Left kidney (tissue), 1 donor: ENCODE measurements at regions not wholly inside any gene's neighbourhood (a gene's known extent, or its start where the extent isn't known, plus 50 kb on each side); places are given as distances from the start of the nearest gene placed in this dataset.
"Not testable (repeated sequence)": the region's sequence is repeated elsewhere in the genome, so short reads cannot be mapped to it uniquely, and the experiment has no call there.

Experiments used
- DNase-seq: peaks from one replicate; pipeline ENCODE4 v3.0.0-alpha.2; 2013

DNA sequence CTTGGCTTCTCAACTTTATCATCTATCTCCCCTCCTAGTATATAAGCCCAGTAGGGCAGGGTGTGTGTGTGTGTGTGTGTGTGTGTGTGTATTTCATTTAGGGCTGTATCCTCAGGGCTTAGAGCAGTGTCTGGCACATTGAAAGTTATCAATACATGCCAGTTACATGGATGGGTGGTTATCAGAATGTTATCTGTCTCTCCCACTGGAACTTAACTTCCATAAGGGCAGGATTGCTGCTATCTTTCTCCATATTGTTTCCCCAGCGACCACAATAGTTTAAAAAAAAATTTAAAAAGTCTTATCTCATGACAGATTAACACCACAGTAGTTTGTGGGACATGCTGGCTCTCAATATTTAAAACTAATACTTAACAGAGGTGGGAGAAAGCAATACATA lies 488.9 kb downstream of the PLCL1 start:
- DNase-seq = no peak

- no peak for DNase-seq
Measured at GRCh38 chr2:198289811-198290210, 485.4 kb downstream of the PLCL1 start.

GRCh38 chr2:198287706-198288105 lies 483.3 kb downstream of the PLCL1 start:
- no peak for DNase-seq

DNA sequence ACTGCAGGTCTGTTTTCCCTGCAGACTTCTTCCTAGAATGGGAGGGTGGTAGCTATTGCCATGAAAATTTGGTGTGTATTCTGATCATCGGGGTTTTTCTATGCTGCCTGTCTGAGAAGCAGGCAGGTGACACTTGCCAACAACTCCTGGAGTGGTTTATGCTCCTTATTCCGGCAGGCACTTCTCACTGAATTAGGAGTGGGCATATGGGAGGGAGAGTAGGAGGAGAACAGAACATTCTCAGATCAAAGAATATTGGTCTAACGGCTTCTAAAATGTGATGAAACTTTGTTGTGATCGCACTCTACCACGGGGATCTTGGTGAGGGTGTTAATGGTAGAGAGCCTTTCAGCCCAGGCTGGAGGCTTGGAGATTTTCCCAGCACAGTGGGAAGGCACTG lies 480.8 kb downstream of the PLCL1 start:
- no peak for DNase-seq

DNA sequence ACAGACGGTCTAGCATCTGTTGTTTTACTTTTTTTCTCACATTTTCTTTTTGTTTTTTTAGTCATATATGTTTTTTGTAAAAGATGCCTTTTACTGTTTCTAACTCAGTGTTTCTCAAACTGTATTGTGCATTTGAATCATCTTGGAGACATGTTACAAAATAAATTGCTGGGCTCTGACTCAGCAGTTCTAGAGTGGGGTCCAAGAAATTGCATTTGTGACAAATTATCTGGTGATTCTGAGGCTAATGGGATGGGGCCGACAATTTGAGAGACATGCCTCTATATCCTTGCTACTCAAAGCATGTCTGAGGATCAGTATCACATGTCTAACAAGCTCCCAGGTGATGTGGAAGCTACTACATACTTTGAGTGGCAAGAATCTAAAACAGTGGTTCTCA lies 478.8 kb downstream of the PLCL1 start:
- no peak for DNase-seq

GRCh38 chr2:198282061-198282460 lies 477.7 kb downstream of the PLCL1 start:
- no peak for DNase-seq

DNA sequence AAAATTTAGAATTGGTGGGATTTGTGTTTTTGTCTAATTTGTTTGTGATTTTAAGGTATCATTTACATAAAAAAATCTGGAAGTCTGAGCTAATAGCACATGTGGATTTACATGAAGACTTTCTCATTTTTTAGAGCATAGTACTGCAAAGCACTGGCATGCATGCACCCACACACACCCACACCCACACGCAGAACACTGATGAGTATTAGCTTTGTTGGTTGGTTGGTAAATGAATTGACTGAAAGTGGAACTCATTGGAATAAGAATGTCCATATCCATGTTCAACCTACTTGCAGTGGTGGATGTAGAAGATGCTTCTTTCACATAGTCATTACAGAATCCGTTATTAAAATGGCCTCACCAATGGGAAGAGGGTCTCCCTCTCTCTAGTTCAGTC lies 475.8 kb downstream of the PLCL1 start:
- no peak for DNase-seq

GRCh38 chr2:198279026-198279425 lies 474.6 kb downstream of the PLCL1 start:
- DNase-seq = no peak

DNA sequence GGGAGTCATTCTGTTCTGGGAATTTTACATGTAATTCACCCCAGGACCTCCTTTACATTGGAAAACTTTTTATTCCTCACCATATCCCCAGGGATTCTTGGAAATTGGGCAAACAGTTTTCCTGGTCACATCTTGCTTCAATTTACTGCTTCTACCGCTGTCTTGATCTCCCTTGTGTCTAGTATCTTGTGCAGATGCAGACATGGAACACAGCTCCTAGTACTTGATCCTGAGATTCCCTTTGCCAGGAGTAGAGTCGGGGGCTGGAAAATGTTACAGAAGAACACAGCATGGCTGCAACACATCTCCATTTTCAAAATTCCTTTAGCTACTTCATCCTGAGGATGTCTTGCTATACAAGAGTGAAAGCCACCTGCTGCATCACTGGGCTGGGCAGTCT lies 472.8 kb downstream of the PLCL1 start:
- no peak for DNase-seq

DNA sequence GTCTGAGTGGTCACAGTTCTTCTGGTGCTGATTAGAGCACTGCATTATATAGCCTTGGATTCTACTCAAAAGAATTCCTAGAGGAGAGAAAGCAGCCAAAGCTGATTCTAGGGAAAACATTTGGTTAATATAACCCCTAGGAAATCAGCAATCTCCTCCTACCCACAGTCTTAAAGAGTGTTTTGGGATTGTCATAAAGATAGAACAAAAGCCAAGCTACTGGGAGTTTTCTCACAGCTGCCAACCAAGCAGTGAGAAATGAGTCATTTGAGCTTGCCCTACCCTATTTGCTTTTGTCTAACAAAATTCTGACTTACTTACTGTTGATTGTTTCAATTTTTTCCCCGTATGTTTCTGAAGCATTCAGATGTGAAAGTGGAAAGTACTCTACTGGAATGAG lies 469.3 kb downstream of the PLCL1 start:
- no peak for DNase-seq

- DNase-seq = not testable (repeated sequence)
Measured at GRCh38 chr2:198270157-198270556, 465.8 kb downstream of the PLCL1 start.

GRCh38 chr2:198268519-198268918 lies 464.1 kb downstream of the PLCL1 start:
- DNase-seq = no peak

DNA sequence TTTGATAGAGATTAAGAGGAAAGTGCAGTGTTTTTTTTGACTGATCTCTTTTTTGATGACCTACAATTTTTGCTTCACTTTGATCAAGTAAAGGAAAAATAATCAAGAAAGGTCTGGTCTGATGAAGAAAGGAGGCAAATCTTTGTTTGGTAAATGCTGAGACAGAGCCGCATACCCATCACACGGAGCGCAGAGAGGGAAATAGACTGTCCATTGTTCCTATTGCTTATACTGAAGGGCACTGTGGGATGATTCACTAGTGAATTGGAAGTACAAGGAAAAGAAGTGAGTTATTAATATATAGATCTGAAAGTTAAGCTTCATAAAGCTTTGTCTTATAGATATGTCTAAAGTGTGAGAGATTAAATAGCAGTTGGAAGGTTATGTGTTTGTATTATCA lies 455.1 kb downstream of the PLCL1 start:
- DNase-seq = no peak

- DNase-seq = no peak
Measured at GRCh38 chr2:198254536-198255090, 450.2 kb downstream of the PLCL1 start.

DNA sequence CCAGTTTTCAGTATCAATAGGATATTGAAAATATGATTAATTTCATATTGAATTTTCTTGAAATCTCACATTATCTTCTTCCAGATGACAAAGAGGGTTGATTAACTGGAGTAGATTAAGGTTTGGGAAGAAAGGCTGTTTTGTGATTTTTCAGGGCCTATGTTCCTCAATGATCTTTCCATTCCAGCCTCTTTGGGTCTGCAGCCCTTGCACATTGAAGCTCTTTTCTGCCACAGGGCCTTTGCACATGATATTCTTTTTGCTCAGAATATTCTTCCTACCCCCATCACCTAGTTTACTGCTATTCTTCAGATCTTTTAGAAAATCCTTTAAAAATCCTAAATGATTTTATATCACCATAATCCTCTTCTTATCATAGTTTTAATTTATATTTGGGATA lies 449.6 kb downstream of the PLCL1 start:
- DNase-seq = no peak

DNA sequence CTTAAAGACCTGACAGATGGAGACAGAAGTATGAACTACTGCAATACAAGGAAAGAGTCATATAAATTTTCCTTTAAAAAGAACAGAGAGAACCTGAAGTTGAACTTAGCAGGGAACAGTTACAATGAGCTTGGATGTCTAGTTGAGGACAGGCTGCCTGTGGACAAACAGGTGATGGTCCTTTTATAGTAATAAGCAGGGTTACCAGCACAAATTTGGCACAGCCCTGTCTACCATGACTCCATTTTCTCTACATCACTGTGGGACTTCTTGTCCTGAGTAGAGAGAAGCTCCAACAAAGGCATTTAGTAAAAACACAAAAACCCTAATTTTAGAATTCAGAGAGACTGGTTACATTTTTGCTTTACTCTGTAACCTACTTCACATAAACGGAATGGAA lies 448.1 kb downstream of the PLCL1 start:
- DNase-seq = no peak

GRCh38 chr2:198242093-198242492 lies 437.7 kb downstream of the PLCL1 start:
- DNase-seq = no peak

DNA sequence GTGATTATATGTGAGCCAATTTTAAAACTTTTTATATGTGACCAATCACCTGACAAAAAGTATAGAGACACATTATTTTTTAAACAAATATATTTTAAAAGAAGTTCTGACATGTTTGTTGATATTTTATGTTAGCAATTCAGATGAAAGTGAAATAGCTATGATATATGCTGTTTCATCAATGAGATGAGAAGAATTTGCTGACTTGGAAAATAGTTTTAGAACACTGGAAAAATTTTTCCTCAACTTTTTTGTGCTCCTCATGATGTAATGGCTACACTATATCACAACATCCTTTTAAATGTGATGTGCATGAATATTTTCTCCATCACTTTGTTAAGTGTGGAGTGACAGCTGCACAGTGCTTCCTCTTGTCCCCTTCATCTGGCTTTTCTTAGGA lies 434.0 kb downstream of the PLCL1 start:
- no peak for DNase-seq

DNA sequence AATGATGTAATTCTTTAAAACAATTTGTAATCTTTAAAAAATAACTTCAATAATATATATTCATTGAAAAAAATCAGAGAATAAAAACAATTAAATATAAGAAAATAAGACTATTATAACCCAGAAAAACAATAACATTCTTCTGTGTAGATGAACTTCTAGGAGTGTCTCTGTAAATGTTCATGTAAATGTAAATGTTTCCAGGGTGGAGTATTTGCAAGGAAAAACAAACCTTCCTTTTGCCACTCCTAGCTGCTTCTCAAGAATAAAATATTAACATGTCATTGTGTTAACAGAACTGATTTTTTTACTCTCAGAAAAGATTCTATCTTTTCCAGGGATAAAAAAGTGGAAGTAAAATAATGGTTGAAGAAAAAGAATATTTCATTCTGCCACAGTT lies 431.9 kb downstream of the PLCL1 start:
- DNase-seq = no peak

GRCh38 chr2:198232281-198232680 lies 427.9 kb downstream of the PLCL1 start:
- no peak for DNase-seq

GRCh38 chr2:198231562-198231961 lies 427.2 kb downstream of the PLCL1 start:
- no peak for DNase-seq

DNA sequence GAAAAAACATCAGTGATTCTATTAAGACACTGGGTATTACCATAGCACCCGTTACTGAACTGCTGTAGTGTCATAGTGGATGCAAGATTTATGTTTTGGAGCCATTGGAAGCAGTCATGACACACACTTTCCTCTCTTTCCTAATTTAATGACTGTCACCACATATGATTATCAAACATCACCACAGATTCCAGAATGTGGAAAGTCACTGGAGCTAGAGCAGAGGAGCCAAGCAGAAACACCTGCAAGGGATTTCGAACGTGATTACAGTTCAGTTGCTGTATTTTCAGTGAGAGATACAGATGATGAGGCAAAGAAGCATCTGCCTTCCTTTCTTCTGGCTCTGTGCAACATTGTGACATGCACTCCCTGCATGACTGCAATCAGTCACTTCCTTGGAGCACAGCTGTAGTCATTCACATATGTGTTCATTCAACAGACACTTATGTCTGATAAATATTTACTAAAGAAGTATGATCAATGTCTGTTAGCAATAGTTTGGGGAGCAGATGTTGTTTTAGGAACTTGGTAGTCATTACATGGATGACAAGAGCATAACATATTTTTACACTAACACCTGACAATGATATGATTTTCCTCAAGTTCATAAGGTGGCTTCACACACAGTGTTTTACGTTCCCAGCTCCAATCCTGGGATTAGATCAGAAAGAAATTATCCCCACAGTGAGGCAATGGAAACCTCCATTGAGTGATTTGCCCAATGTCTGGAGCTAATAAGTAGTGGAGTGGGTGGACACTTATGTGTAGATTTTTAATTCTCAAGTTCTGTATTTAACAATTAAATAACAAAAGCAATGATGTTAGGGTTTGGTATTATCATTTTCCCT lies 416.6 kb downstream of the PLCL1 start:
- DNase-seq = no peak

- no peak for DNase-seq
Measured at GRCh38 chr2:198219292-198219691, 414.9 kb downstream of the PLCL1 start.

DNA sequence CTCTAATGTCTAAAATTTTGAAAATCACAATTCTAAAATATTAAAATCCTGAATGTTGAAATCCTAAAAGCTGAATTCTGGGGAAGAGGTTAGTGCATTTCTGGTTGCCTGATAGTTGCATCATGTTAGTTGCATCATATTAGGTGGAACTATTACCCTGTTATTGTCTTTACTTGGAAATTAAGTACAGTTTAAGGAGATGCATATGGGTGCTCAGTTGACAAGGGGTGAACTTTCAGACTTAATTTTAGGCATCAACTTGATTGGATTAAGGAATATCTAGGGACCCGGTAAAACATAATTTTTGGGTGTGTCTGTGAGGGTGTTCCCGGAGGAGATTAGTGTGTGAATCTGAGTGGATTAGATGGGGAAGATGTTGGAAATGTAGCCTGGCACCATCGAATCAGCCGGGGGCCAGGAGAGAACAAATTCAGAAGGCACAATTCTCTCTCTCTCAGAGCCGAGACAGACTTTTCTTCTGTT lies 409.8 kb downstream of the PLCL1 start:
- DNase-seq = no peak
